ENCODE measurements at regions not wholly inside any gene's neighbourhood (a gene's known extent, or its start where the extent isn't known, plus 50 kb on each side); places are given as distances from the start of the nearest gene placed in this dataset.

GRCh38 chr7:21142081-21142480 is 285.8 kb upstream of the SP4 start:
- no peaks in the 10 kb centered on the region for H3K36me3 ChIP-seq (ENCODE audit: control insufficient read depth in 1 of 2, insufficient read depth in 2 of 2, low read length in 2 of 2)
- TF ChIP-seq, protein P1, sequence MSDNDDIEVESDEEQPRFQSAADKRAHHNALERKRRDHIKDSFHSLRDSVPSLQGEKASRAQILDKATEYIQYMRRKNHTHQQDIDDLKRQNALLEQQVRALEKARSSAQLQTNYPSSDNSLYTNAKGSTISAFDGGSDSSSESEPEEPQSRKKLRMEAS (IDR thresholded peaks at IDR 0.05): no peak
- TF ChIP-seq FOSL1 (IDR thresholded peaks at IDR 0.05; ENCODE audit: low read depth): 0 out of 2 replicates have a peak, but pooled peaks have one; percentile 21
- TF ChIP-seq ZFX (IDR thresholded peaks at IDR 0.05): no peak
- TF ChIP-seq JUND (IDR thresholded peaks at IDR 0.05): no peak
- ChIA-PET POLR2A (no interaction called here), RAD21 (ENCODE audit: low non-redundant PET in 1 of 2, low total read pairs in 2 of 2, uncharacterized antibody in 2 of 2, unreplicated experiment in 2 of 2) (no interaction called here), CTCF (no interaction called here)
- intact Hi-C loops (cut with micrococcal nuclease): no loop called here
- H4K20me1 ChIP-seq (ENCODE audit: insufficient read depth): no peaks in the 10 kb centered on the region
- H3K4me2 ChIP-seq (ENCODE audit: low read length): no peak overlapping the region
- H3K27me3 ChIP-seq (ENCODE audit: insufficient read depth, low read length): no peaks in the 10 kb centered on the region
- DNase-seq (ENCODE audit: low read depth, low spot score) (peak; percentile 6), ATAC-seq (no peak)
- H3K79me2 ChIP-seq (ENCODE audit: insufficient read depth, low read length): no peaks in the 10 kb centered on the region
- H3K9ac ChIP-seq (ENCODE audit: low read length): no peak overlapping the region
- no peak overlapping the region for H3K27ac ChIP-seq (ENCODE audit: low read depth, low read length)
- BruUV-seq (replicated peaks): no TSS peak
- no peaks in the 10 kb centered on the region for H3K9me3 ChIP-seq (ENCODE audit: control insufficient read depth in 1 of 2, insufficient read depth in 1 of 2, low read depth in 1 of 2, low read length in 2 of 2)
- no peak overlapping the region for H2AFZ ChIP-seq (ENCODE audit: low read depth, low read length, poor library complexity, severe bottlenecking)
- no peaks in the 10 kb centered on the region; a peak in 1 of 4 replicates for H3K4me1 ChIP-seq (ENCODE audit: control insufficient read depth in 1 of 2, insufficient read depth in 2 of 2, low read length in 2 of 2)
- no peaks in the 10 kb centered on the region for H3K9me2 ChIP-seq (ENCODE audit: insufficient read depth)
- no peak overlapping the region for H3K4me3 ChIP-seq (replicated peaks in 1 of 2; ENCODE audit: low read depth in 1 of 2, low read length in 2 of 2)

DNA sequence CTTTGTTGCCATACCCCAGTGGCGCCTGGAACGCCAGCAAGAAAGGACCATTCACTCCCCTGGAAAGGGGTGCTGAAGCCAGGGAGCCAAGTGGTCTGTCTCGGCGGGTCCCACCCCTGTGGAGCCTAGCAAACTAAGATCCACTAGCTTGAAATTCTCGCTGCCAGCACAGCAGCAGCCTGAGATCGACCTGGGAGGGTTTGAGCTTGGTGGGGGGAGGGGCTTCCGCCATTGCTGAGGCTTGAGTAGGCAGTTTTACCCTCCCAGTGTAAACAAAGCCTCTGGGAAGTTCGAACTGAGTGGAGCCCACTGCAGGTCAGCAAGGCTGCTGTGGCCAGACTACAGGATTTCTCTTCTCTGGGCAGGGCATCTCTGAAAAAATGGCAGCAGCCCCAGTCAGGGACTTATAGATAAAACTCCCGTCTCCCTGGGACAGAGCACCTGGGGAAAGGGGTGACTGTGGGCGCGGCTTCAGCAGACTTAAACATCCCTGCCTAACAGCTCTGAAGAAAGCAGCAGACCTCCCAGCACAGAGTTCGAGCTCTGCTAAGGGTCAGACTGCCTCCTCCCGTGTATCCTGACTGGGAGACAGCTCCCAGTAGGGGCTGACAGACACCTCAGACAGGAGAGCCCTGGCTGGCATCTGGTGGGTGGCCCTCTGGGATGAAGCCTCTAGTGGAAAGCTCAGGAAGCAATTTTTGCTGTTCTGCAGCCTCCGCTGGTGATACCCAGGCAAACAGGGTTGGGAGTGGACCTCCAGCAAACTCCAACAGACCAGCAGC is 281.1 kb upstream of the SP4 start:
- Histone ChIP-seq H3K79me2 (ENCODE audit: insufficient read depth, low read length) (no peaks in the 10 kb centered on the region), H3K4me3 (replicated peaks in 1 of 2; ENCODE audit: low read depth in 1 of 2, low read length in 2 of 2) (no peak overlapping the region), H2AFZ (ENCODE audit: low read depth, low read length, poor library complexity, severe bottlenecking) (no peak overlapping the region), H4K20me1 (ENCODE audit: insufficient read depth) (no peaks in the 10 kb centered on the region), H3K9ac (ENCODE audit: low read length) (no peak overlapping the region), H3K27me3 (ENCODE audit: insufficient read depth, low read length) (no peaks in the 10 kb centered on the region), H3K9me2 (ENCODE audit: insufficient read depth) (no peaks in the 10 kb centered on the region), H3K4me2 (ENCODE audit: low read length) (no peak overlapping the region), H3K36me3 (ENCODE audit: control insufficient read depth in 1 of 2, insufficient read depth in 2 of 2, low read length in 2 of 2) (no peaks in the 10 kb centered on the region), H3K27ac (ENCODE audit: low read depth, low read length) (no peak overlapping the region), H3K4me1 (ENCODE audit: control insufficient read depth in 1 of 2, insufficient read depth in 2 of 2, low read length in 2 of 2) (no peaks in the 10 kb centered on the region), H3K9me3 (ENCODE audit: control insufficient read depth in 1 of 2, insufficient read depth in 1 of 2, low read depth in 1 of 2, low read length in 2 of 2) (no peaks in the 10 kb centered on the region)
- POLR2A ChIA-PET: no interaction called here
- intact Hi-C loops (cut with micrococcal nuclease): no loop called here
- RAD21 ChIA-PET (ENCODE audit: low non-redundant PET in 1 of 2, low total read pairs in 2 of 2, uncharacterized antibody in 2 of 2, unreplicated experiment in 2 of 2): no interaction called here
- BruUV-seq (replicated peaks): no TSS peak
- DNase-seq (ENCODE audit: low read depth, low spot score) (no peak), ATAC-seq (no peak)
- CTCF ChIA-PET: no interaction called here
- TF ChIP-seq YY1 (IDR thresholded peaks at IDR 0.05; ENCODE audit: extremely low read depth, insufficient replicate concordance, low read depth, low read length) (no peak), EGR1 (IDR thresholded peaks at IDR 0.05; ENCODE audit: low read depth) (no peak), EZH2phosphoT487 (IDR thresholded peaks at IDR 0.05; ENCODE audit: borderline replicate concordance) (no peak), POLR2AphosphoS5 (IDR thresholded peaks at IDR 0.05; ENCODE audit: low read depth, low read length) (no peak), EZH2 (IDR thresholded peaks at IDR 0.05) (no peak), ELF1 (IDR thresholded peaks at IDR 0.05; ENCODE audit: borderline replicate concordance, low read depth) (no peak), CBX3 (IDR thresholded peaks at IDR 0.05; ENCODE audit: low read depth) (no peak), FOSL1 (IDR thresholded peaks at IDR 0.05; ENCODE audit: low read depth) (no peak), JUND (IDR thresholded peaks at IDR 0.05) (no peak), SIN3A (IDR thresholded peaks at IDR 0.05; ENCODE audit: low read depth) (no peak), POLR2A (IDR thresholded peaks at IDR 0.05; ENCODE audit: borderline replicate concordance, extremely low read depth, insufficient read depth, insufficient read length) (no peak)
- TF ChIP-seq, protein P1 (IDR thresholded peaks at IDR 0.05): no peak
- TF ChIP-seq, protein P2, sequence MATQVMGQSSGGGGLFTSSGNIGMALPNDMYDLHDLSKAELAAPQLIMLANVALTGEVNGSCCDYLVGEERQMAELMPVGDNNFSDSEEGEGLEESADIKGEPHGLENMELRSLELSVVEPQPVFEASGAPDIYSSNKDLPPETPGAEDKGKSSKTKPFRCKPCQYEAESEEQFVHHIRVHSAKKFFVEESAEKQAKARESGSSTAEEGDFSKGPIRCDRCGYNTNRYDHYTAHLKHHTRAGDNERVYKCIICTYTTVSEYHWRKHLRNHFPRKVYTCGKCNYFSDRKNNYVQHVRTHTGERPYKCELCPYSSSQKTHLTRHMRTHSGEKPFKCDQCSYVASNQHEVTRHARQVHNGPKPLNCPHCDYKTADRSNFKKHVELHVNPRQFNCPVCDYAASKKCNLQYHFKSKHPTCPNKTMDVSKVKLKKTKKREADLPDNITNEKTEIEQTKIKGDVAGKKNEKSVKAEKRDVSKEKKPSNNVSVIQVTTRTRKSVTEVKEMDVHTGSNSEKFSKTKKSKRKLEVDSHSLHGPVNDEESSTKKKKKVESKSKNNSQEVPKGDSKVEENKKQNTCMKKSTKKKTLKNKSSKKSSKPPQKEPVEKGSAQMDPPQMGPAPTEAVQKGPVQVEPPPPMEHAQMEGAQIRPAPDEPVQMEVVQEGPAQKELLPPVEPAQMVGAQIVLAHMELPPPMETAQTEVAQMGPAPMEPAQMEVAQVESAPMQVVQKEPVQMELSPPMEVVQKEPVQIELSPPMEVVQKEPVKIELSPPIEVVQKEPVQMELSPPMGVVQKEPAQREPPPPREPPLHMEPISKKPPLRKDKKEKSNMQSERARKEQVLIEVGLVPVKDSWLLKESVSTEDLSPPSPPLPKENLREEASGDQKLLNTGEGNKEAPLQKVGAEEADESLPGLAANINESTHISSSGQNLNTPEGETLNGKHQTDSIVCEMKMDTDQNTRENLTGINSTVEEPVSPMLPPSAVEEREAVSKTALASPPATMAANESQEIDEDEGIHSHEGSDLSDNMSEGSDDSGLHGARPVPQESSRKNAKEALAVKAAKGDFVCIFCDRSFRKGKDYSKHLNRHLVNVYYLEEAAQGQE (IDR thresholded peaks at IDR 0.05; ENCODE audit: low read depth): no peak
- TF ChIP-seq, protein P3, sequence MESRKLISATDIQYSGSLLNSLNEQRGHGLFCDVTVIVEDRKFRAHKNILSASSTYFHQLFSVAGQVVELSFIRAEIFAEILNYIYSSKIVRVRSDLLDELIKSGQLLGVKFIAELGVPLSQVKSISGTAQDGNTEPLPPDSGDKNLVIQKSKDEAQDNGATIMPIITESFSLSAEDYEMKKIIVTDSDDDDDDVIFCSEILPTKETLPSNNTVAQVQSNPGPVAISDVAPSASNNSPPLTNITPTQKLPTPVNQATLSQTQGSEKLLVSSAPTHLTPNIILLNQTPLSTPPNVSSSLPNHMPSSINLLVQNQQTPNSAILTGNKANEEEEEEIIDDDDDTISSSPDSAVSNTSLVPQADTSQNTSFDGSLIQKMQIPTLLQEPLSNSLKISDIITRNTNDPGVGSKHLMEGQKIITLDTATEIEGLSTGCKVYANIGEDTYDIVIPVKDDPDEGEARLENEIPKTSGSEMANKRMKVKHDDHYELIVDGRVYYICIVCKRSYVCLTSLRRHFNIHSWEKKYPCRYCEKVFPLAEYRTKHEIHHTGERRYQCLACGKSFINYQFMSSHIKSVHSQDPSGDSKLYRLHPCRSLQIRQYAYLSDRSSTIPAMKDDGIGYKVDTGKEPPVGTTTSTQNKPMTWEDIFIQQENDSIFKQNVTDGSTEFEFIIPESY (IDR thresholded peaks at IDR 0.05; ENCODE audit: extremely low read depth, insufficient replicate concordance, low read length): no peak

Measured in HCT116 (cell line).